Upper lobe of right lung (tissue), 1 donor: ENCODE measurements at regions not wholly inside any gene's neighbourhood (a gene's known extent, or its start where the extent isn't known, plus 50 kb on each side); places are given as distances from the start of the nearest gene placed in this dataset.

Experiments
- ATAC-seq: fragments of 200-7000 bp; cut with Tn5 transposase; one replicate; pipeline ENCODE4 v1.9.1; 2020; ENCODE audit warnings: mild to moderate bottlenecking, moderate library complexity
- DNase-seq: peaks from one replicate; pipeline ENCODE4 v3.0.0-alpha.2; 2020
- H3K27ac ChIP-seq: fragments of 200-600 bp; one replicate; pipeline ENCODE4 v1.8.0; 2022
- H3K27me3 ChIP-seq: fragments of 200-600 bp; one replicate; pipeline ENCODE4 v1.8.0; 2022; ENCODE audit warnings: mild to moderate bottlenecking
- H3K36me3 ChIP-seq: fragments of 200-600 bp; one replicate; pipeline ENCODE4 v1.8.0; 2022
- H3K4me1 ChIP-seq: fragments of 200-600 bp; one replicate; pipeline ENCODE4 v1.8.0; 2022
- H3K4me3 ChIP-seq: fragments of 200-600 bp; one replicate; pipeline ENCODE4 v1.8.0; 2022; ENCODE audit warnings: mild to moderate bottlenecking
- H3K9me3 ChIP-seq: fragments of 200-600 bp; one replicate; pipeline ENCODE4 v1.8.0; 2022
- intact Hi-C: fragments of 100-400 bp; cut with DNase I; formaldehyde crosslinking; loops from one replicate; pipeline ENCODE4 v1.11.0; 2022
- TF ChIP-seq, protein P1 (sequence below): fragments of 200-600 bp; IDR thresholded peaks from one replicate; pipeline ENCODE4 v1.8.0; 2022; ENCODE audit warnings: antibody characterized with exemption
- donor health status: DM: no; HTN: yes; CAD: no; lungs with severe emphysema.

DNA sequence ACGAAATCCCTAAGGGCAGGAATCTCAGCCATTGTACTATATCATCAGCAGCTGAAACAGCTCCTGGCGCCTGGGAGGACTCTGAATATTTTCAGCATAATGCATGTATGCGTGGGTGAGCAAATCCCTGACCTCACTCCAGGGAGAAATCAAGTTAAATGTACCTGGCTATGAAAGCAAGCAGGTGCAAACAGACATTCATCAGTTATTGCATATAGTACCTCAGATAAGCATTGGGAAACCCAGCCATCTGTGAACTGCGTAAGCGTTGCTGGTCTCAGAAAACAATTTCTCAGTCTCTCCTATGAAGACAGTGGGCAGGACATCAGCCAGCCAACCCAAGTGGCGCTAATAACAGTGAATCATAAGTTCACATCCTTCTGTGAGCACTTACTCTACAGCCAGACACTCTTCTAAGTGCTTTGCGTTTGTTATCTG, 622.6 kb downstream of the EPM2A start:
- intact Hi-C loops: no loop called here
- no peak overlapping the region for H3K4me3 ChIP-seq
- no peak for DNase-seq
- no peaks in the 10 kb centered on the region for H3K4me1 ChIP-seq
- H3K27me3 ChIP-seq: no peaks in the 10 kb centered on the region
- TF ChIP-seq, protein P1, sequence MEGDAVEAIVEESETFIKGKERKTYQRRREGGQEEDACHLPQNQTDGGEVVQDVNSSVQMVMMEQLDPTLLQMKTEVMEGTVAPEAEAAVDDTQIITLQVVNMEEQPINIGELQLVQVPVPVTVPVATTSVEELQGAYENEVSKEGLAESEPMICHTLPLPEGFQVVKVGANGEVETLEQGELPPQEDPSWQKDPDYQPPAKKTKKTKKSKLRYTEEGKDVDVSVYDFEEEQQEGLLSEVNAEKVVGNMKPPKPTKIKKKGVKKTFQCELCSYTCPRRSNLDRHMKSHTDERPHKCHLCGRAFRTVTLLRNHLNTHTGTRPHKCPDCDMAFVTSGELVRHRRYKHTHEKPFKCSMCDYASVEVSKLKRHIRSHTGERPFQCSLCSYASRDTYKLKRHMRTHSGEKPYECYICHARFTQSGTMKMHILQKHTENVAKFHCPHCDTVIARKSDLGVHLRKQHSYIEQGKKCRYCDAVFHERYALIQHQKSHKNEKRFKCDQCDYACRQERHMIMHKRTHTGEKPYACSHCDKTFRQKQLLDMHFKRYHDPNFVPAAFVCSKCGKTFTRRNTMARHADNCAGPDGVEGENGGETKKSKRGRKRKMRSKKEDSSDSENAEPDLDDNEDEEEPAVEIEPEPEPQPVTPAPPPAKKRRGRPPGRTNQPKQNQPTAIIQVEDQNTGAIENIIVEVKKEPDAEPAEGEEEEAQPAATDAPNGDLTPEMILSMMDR: no peak
- H3K36me3 ChIP-seq: no peaks in the 10 kb centered on the region
- no peaks in the 10 kb centered on the region for H3K9me3 ChIP-seq
- H3K27ac ChIP-seq: no peak overlapping the region
- ATAC-seq: no peak

DNA sequence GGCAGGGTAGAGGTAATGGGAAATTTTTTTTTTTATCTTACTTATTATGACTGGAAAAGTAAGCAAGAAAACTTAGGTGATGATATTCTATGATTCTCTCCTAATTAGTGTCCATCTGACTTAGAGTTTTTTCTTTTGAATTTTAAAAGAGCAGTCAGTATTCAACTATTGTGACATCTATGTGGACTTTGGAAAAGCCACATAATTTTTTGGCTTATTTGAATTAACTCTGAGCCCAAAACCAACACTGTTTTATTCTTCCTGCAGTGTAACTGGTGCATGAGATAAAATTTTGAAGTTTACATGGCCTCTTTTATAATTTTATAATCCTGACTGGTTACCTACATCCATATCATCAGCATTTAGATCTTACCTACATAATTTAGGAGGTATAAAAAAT, 619.7 kb downstream of the EPM2A start:
- H3K4me1 ChIP-seq: no peaks in the 10 kb centered on the region
- ATAC-seq (no peak), DNase-seq (no peak)
- H3K27ac ChIP-seq: no peak overlapping the region
- H3K9me3 ChIP-seq: no peaks in the 10 kb centered on the region
- no peaks in the 10 kb centered on the region for H3K36me3 ChIP-seq
- intact Hi-C loops: no loop called here
- H3K4me3 ChIP-seq: no peak overlapping the region
- no peaks in the 10 kb centered on the region for H3K27me3 ChIP-seq
- TF ChIP-seq, protein P1: no peak

- H3K27me3 ChIP-seq: no peaks in the 10 kb centered on the region
- DNase-seq: no peak
- H3K9me3 ChIP-seq: no peaks in the 10 kb centered on the region
- no peaks in the 10 kb centered on the region for H3K36me3 ChIP-seq
- no peak overlapping the region for H3K27ac ChIP-seq
- no peak for ATAC-seq
- intact Hi-C loops: no loop called here
- H3K4me1 ChIP-seq: no peaks in the 10 kb centered on the region
- TF ChIP-seq, protein P1: no peak
- no peak overlapping the region for H3K4me3 ChIP-seq
Observed at GRCh38 chr6:145116591-145117178, 618.6 kb downstream of the EPM2A start.

DNA sequence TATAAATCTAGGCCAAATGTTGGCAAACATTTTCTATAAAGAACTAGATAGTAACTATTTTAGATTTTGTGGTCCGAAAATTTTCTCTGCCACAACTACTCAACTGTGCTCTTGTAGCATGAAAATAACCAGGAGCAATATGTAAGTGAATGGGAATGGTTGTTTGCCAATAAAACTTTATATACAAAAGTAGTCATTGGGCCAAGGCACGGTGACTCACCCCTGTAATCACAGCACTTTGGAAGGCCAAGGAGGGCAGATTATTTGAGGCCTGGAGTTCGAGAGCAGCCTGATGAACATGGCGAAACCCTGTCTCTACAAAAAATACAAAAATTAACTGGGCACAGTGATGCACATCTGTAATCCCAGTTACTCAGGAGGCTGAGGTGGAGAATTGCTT, 617.1 kb downstream of the EPM2A start:
- ATAC-seq: no peak
- Histone ChIP-seq H3K27ac (no peak overlapping the region), H3K36me3 (no peaks in the 10 kb centered on the region), H3K27me3 (no peaks in the 10 kb centered on the region), H3K4me3 (no peak overlapping the region), H3K9me3 (no peaks in the 10 kb centered on the region), H3K4me1 (no peaks in the 10 kb centered on the region)
- intact Hi-C loops: no loop called here
- DNase-seq: no peak
- TF ChIP-seq, protein P1: no peak

DNA sequence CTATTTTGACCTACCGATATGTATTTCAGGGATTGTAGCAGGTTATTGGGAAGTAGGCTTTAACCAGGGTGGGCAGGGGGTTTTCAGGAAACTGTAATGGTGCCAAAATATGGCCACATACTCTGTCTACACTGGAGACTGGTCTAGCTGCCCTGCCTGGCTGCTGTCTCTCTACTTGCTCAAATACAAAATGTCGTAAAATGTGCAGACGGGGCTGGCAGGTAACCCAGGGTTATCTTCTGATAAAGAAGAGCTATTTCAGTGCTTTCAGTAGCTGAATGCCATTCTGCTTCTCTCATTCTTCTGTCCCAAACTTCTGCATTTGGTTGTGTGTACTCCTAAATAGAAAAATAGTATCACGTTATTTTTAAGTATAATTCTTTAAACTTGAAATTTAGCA, 616.2 kb downstream of the EPM2A start:
- Histone ChIP-seq H3K36me3 (no peaks in the 10 kb centered on the region), H3K4me1 (no peaks in the 10 kb centered on the region), H3K27ac (no peak overlapping the region), H3K4me3 (no peak overlapping the region), H3K9me3 (no peaks in the 10 kb centered on the region), H3K27me3 (no peaks in the 10 kb centered on the region)
- TF ChIP-seq, protein P1: no peak
- ATAC-seq: no peak
- intact Hi-C loops: no loop called here
- no peak for DNase-seq

DNA sequence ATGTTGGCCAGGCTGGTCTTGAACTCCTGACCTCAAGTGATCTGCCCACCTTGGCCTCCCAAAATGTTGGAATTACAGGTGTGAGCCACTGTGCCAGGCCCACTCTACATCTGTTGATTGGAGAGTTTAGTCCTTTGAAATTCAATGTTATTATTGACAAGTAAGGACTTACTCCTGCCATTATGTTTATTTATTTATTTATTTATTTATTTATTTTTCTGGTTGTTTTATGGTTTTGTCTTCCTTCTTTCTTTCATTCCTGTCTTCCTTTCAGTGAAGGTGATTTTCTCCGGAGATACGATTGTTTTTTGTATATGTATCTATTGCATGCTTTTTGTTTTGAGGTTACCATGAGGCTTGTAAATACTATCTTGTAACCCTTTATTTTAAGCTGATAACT, 602.6 kb downstream of the EPM2A start:
- no peaks in the 10 kb centered on the region for H3K27me3 ChIP-seq
- H3K4me3 ChIP-seq: no peak overlapping the region
- no peak overlapping the region for H3K27ac ChIP-seq
- H3K4me1 ChIP-seq: no peaks in the 10 kb centered on the region
- TF ChIP-seq, protein P1: no peak
- DNase-seq (no peak), ATAC-seq (no peak)
- no peaks in the 10 kb centered on the region for H3K9me3 ChIP-seq
- H3K36me3 ChIP-seq: no peaks in the 10 kb centered on the region
- intact Hi-C loops: no loop called here
